Kidney capillary endothelial cell (primary cell): ENCODE measurements at regions not wholly inside any gene's neighbourhood (a gene's known extent, or its start where the extent isn't known, plus 50 kb on each side); places are given as distances from the start of the nearest gene placed in this dataset.

Experiments used
- DNase-seq: peaks from one replicate; pipeline ENCODE4 v3.0.0-alpha.2; 2018; ENCODE audit warnings: low spot score

- DNase-seq: no peak
Observed at GRCh38 chr1:115492019-115492595, 149.7 kb upstream of the VANGL1 start.

- DNase-seq: no peak
Observed at GRCh38 chr1:115491298-115492018, 150.3 kb upstream of the VANGL1 start.

- no peak for DNase-seq
Observed at GRCh38 chr1:115479055-115479482, 141.0 kb upstream of the NGF start.

DNA sequence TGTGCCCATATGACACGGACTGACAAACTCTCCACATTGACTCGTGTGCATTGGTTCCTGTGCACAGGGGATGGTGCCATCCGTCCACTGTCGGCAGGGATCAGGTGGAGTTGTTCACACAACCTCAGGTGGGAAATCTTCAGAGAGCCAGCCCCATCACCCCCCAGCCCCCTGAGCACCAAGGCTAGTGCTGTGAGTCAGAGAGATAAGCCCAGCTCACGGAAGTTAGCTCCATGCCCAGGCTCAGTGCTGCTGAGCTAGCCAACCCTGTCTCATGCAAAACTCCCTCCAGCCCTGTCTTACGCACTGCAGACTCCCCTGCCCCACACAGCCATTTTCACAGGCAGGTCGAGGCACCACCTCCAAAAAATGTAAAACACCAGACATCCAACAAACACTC is 139.0 kb upstream of the NGF start:
- DNase-seq: no peak

DNA sequence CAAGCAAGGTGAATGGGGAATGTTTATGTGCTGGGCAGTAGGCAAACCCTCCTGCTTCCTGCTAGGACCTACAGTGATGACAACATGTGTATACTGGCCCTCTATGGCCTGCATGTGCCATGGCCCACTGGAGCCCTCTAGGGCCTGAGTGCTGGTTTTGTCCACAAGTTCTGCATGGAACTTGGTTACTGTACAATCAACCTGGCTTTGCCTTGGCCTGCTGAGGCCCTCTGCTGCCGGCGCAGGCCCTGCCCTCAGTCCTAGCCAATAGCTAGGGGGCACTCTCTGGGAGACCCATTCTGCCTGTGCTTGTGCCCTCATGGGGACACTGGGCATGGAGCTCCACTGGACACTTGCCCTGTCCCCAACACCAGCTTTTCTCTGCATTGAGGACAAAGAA is 138.6 kb upstream of the NGF start:
- no peak for DNase-seq

GRCh38 chr1:115475901-115476300 is 137.9 kb upstream of the NGF start:
- no peak for DNase-seq

GRCh38 chr1:115475252-115475651 is 137.2 kb upstream of the NGF start:
- no peak for DNase-seq

- DNase-seq: no peak
Observed at GRCh38 chr1:115473986-115474565, 136.0 kb upstream of the NGF start.

GRCh38 chr1:115469703-115470476 is 131.8 kb upstream of the NGF start:
- peak; percentile 45 for DNase-seq

GRCh38 chr1:115467790-115468189 is 129.7 kb upstream of the NGF start:
- DNase-seq: no peak

DNA sequence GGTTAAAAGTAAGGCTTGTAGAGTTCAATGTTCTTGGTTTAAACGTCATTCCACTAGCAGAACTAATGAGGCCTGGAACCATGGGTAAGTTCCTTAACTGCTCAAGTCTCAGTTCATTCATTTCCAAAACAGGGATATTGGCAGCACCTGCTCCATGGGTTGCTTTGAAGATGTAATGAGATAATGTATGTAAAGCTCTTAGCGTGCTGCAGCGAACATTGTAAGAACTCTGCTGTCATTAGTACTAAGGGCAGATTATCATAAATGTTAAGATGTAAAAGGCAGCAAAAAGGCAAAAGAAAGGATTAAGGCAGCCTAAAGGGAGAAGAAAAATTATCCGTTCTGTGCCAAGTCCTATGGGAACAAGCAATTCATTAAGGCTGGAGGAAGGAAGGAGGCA is 129.1 kb upstream of the NGF start:
- no peak for DNase-seq

DNA sequence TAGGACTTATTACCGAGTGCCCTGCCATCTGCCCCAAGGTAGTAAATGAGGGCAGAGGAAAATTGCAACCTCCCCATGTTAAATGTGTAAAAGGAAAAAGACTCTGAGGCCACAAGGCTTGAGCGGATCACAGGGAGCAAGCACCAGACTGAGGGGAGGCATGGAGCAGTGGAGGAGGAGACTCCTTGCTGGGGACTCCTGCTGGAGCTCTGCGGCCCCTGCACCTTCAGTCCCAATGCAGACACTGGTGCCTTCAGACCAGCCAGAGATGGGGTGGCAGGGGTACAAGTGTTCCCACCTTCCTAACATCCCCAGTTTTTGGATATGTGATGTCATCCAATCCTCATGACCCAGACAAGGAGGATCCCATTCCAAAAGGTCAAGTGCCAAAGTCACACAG is 128.4 kb upstream of the NGF start:
- no peak for DNase-seq

GRCh38 chr1:115465802-115466363 is 127.8 kb upstream of the NGF start:
- no peak for DNase-seq

- no peak for DNase-seq
Observed at GRCh38 chr1:115463347-115463746, 125.3 kb upstream of the NGF start.

- DNase-seq: no peak
Observed at GRCh38 chr1:115462566-115463076, 124.6 kb upstream of the NGF start.

DNA sequence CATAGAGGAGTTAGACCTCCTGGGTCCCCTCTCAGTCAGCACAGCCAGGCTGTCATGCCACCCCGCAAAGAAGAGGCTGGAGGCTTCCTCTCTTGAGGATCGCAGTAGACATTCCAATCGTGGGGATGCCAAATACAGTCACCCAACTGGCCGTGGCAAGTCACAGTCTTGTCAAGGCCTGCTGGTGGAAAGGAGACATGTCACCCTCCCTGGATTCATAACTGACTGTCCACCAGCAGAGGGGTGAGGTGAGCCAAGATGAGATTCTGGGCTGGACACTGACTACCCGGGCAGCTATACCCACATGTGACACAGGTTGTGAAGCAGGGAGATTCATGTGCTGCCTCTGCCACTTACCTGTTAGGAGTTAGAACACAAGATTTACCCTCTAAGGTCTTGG is 123.5 kb upstream of the NGF start:
- no peak for DNase-seq

- DNase-seq: no peak
Observed at GRCh38 chr1:115459161-115459560, 121.1 kb upstream of the NGF start.

GRCh38 chr1:115458426-115459114 is 120.5 kb upstream of the NGF start:
- no peak for DNase-seq

GRCh38 chr1:115457289-115457688 is 119.2 kb upstream of the NGF start:
- DNase-seq: no peak

GRCh38 chr1:115456441-115456961 is 118.5 kb upstream of the NGF start:
- DNase-seq: no peak

DNA sequence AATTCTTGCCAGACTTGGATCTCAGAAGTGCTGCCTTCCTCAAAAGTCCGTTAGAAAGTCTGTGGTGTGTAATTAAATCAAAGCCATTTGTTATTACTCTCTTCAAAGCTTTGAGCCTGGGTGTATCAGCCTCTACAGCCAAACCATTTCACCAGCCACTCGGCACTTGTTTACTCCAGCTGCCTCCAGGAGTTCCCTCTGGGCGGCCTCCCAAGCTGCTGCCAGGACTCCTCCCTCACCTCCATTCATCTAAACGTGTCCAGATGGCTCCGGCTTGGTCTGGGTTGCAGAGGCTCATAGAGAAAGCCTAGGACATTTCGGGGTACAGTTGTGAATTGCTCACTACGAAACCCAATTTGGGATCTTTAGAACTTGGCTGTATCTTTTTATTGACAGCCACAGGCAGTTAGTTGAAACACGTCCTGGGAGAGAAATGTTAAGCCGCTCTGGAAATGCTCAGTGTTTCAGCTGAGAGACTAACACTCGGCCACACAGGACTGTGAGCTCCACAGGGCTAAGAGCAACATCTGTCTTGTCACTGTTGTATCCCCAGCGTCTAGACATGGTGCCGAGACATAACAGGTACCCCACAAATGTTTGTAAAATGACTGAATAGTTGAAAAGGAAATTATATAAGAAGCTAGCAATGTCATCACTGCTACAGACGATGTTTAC is 116.9 kb upstream of the NGF start:
- DNase-seq: no peak
